ENCODE measurements at regions not wholly inside any gene's neighbourhood (a gene's known extent, or its start where the extent isn't known, plus 50 kb on each side); places are given as distances from the start of the nearest gene placed in this dataset.

- intact Hi-C loops (cut with DNase I) = loop anchor here in 7 of 10 donors (5.0 to 10.0 kb wide), 4 partner anchors 352 to 367 kb away; no protein-coding TSS in a partner anchor
These were observed 74.4 kb upstream of the LSM8 start for GRCh38 chr7:118109607-118110006.

DNA sequence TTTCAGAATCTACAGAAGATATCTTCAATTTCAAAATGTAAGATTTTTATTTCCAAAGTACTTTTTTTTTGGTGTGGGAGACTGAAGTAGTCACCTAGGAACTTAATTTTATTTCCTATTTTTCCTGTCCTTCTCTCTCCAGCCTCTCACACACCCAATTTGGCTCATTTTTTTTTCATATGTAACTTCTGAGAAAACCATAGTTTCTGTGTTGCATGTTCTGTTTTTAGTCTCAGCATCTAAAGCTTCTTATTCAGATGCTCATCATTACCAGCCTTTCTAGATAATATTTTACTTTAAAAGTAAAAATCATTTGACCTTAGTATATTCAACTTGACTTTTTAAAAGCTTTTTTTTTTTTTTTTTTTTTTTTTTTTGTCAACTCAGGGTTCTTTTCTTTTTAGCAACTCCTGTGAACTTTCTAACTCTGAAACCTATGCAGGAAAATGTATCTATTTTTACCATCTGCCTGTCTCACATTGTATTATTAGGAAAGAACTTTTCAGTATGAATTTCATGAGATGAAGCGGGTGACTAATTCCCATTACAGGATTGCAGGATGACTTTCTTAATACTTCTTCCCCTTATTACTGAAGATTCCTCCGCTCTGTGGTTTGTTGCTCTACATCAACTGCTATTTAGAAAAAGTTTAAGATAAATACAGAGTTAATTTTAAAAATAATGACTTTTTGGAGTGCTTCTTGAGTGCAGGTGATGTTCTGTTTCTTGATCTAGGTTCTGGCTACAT, 73.6 kb upstream of the LSM8 start:
- Histone ChIP-seq H3K27me3 (no peaks in the 10 kb centered on the region), H3K4me1 (no peaks in the 10 kb centered on the region), H3K9me3 (peaks cover 0 to 15% (median 0%) of the 10 kb centered on the region in 12 donors), H3K4me3 (no peak overlapping the region), H3K27ac (no peak overlapping the region), H3K36me3 (no peaks in the 10 kb centered on the region)
- ATAC-seq = no peak
- 92 to 99% (median 94%) methylated on average over 2 of the region's 2 CpGs for WGBS, 4 donors
- DNase-seq = no peak
- intact Hi-C loops (cut with DNase I) = loop anchor here in 3 of 10 donors (10.0 kb wide), 2 partner anchors 356 to 366 kb away; no protein-coding TSS in a partner anchor
- TF ChIP-seq POLR2A (IDR thresholded peaks at IDR 0.05) = no peak
- TF ChIP-seq, protein P1, sequence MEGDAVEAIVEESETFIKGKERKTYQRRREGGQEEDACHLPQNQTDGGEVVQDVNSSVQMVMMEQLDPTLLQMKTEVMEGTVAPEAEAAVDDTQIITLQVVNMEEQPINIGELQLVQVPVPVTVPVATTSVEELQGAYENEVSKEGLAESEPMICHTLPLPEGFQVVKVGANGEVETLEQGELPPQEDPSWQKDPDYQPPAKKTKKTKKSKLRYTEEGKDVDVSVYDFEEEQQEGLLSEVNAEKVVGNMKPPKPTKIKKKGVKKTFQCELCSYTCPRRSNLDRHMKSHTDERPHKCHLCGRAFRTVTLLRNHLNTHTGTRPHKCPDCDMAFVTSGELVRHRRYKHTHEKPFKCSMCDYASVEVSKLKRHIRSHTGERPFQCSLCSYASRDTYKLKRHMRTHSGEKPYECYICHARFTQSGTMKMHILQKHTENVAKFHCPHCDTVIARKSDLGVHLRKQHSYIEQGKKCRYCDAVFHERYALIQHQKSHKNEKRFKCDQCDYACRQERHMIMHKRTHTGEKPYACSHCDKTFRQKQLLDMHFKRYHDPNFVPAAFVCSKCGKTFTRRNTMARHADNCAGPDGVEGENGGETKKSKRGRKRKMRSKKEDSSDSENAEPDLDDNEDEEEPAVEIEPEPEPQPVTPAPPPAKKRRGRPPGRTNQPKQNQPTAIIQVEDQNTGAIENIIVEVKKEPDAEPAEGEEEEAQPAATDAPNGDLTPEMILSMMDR (IDR thresholded peaks at IDR 0.05) = no peak

More at GRCh38 chr7:118109607-118110006, 74.4 kb upstream of the LSM8 start:
- Histone ChIP-seq H3K27me3 (no peaks in the 10 kb centered on the region), H3K27ac (no peak overlapping the region), H3K9me3 (peaks cover 0 to 10% (median 0%) of the 10 kb centered on the region in 12 donors), H3K36me3 (no peaks in the 10 kb centered on the region), H3K4me1 (no peaks in the 10 kb centered on the region), H3K4me3 (no peak overlapping the region)
- TF ChIP-seq, protein P1 (IDR thresholded peaks at IDR 0.05) = no peak
- TF ChIP-seq POLR2A (IDR thresholded peaks at IDR 0.05) = no peak
- 93 to 98% (median 94%) methylated on average over 2 of the region's 2 CpGs for WGBS, 4 donors
- DNase-seq (no peak), ATAC-seq (no peak)

GRCh38 chr7:118111347-118111746, 72.6 kb upstream of the LSM8 start:
- H3K4me1 ChIP-seq = no peaks in the 10 kb centered on the region
- no peaks in the 10 kb centered on the region for H3K27me3 ChIP-seq
- peaks cover 0 to 15% (median 0%) of the 10 kb centered on the region in 12 donors for H3K9me3 ChIP-seq
- no peak overlapping the region for H3K27ac ChIP-seq
- no peak overlapping the region for H3K4me3 ChIP-seq
- WGBS, 4 donors = 75 to 84% (median 80%) methylated on average over 2 of the region's 2 CpGs
- no peak for DNase-seq
- TF ChIP-seq POLR2A (IDR thresholded peaks at IDR 0.05) = no peak
- TF ChIP-seq, protein P1 (IDR thresholded peaks at IDR 0.05) = no peak
- no peak for ATAC-seq
- no peaks in the 10 kb centered on the region for H3K36me3 ChIP-seq
- intact Hi-C loops (cut with DNase I) = loop anchor here in 3 of 10 donors (10.0 kb wide), 2 partner anchors 357 to 367 kb away; no protein-coding TSS in a partner anchor

DNA sequence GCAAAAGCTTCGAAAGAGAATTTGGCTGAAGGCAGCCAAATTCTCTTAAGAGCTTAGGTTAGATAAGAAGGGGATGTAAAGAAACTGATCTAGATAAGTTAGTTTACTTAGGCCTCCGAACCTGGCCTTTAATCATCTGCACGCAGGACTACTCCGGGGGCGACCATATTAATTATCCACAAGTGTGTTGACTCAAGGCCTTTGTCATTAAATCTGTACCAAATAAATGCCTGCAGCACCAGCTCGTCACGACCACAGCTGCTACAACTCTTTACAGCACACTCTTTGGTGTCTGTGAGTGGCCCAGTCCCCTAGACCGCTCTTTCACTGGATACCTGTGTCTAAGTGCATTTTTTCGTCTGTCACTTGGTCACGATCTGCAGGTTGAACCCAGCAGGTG, 69.8 kb upstream of the LSM8 start:
- ATAC-seq = no peak
- H3K4me3 ChIP-seq = no peak overlapping the region
- no peaks in the 10 kb centered on the region for H3K36me3 ChIP-seq
- H3K27me3 ChIP-seq = no peaks in the 10 kb centered on the region
- TF ChIP-seq POLR2A (IDR thresholded peaks at IDR 0.05) = no peak
- TF ChIP-seq, protein P1 (IDR thresholded peaks at IDR 0.05) = no peak
- intact Hi-C loops (cut with DNase I) = loop anchor here in 3 of 10 donors (10.0 kb wide), 2 partner anchors 359 to 369 kb away; no protein-coding TSS in a partner anchor
- H3K27ac ChIP-seq = no peak overlapping the region
- 88 to 95% (median 91%) methylated on average over 10 of the region's 10 CpGs for WGBS, 4 donors
- no peaks in the 10 kb centered on the region for H3K4me1 ChIP-seq
- DNase-seq = no peak
- peaks cover 0 to 25% (median 0%) of the 10 kb centered on the region in 12 donors for H3K9me3 ChIP-seq
